Fibroblast of peridontal ligament (primary cell): ENCODE measurements at regions not wholly inside any gene's neighbourhood (a gene's known extent, or its start where the extent isn't known, plus 50 kb on each side); places are given as distances from the start of the nearest gene placed in this dataset.

Source experiments
- DNase-seq: peaks from one replicate; pipeline ENCODE4 v3.0.0-alpha.2; 2010; ENCODE audit errors: extremely low read depth

GRCh38 chr11:76276781-76277155, 70.5 kb upstream of the WNT11 start:
- no peak for DNase-seq

GRCh38 chr11:76276046-76276780, 69.9 kb upstream of the WNT11 start:
- DNase-seq, result peak; percentile 5

- DNase-seq, result no peak
These were observed 69.1 kb upstream of the WNT11 start for GRCh38 chr11:76275446-76275845.

GRCh38 chr11:76271068-76271467, 64.8 kb upstream of the WNT11 start:
- no peak for DNase-seq

- no peak for DNase-seq
These were observed 64.1 kb upstream of the WNT11 start for GRCh38 chr11:76270389-76270788.

- no peak for DNase-seq
These were observed 63.5 kb upstream of the WNT11 start for GRCh38 chr11:76269661-76270261.

- no peak for DNase-seq
These were observed 62.9 kb upstream of the WNT11 start for GRCh38 chr11:76269247-76269646.

GRCh38 chr11:76268498-76268897, 62.2 kb upstream of the WNT11 start:
- DNase-seq, result no peak

- DNase-seq, result peak; percentile 20
These were observed 61.3 kb upstream of the WNT11 start for GRCh38 chr11:76267556-76267955.

- DNase-seq, result peak; percentile 46
These were observed 60.2 kb upstream of the WNT11 start for GRCh38 chr11:76266286-76267100.

- no peak for DNase-seq
These were observed 59.5 kb upstream of the WNT11 start for GRCh38 chr11:76265771-76266241.

GRCh38 chr11:76263657-76264056, 57.4 kb upstream of the WNT11 start:
- DNase-seq, result no peak

GRCh38 chr11:76263166-76263565, 56.9 kb upstream of the WNT11 start:
- no peak for DNase-seq

- no peak for DNase-seq
These were observed 54.1 kb upstream of the WNT11 start for GRCh38 chr11:76260296-76260925.

- DNase-seq, result no peak
These were observed 53.1 kb upstream of the WNT11 start for GRCh38 chr11:76259299-76259908.

- DNase-seq, result no peak
These were observed 50.9 kb upstream of the WNT11 start for GRCh38 chr11:76257074-76257719.

- no peak for DNase-seq
These were observed 50.1 kb upstream of the WNT11 start for GRCh38 chr11:76256448-76256847.
